Stimulated activated memory B cell treated with anti-CD40 and anti-IgM and Interleukin-4, amounts not matched to agents 10 μg/mL and 1 μg/mL and 100 μg/mL, for 72 hours (primary cell): ENCODE measurements at regions not wholly inside any gene's neighbourhood (a gene's known extent, or its start where the extent isn't known, plus 50 kb on each side); places are given as distances from the start of the nearest gene placed in this dataset.

Experiments used
- ATAC-seq: fragments of 150-1000 bp; cut with Tn5 transposase; 2 replicates; pipeline ENCODE4 v1.10.0; 2021
- H3K27ac Mint-ChIP-seq: one replicate; pipeline ENCODE4 v1.8.0; 2022; ENCODE audit warnings: mild to moderate bottlenecking, mixed read lengths
- H3K27me3 Mint-ChIP-seq: one replicate; pipeline ENCODE4 v1.8.0; 2022; ENCODE audit warnings: mixed read lengths
- H3K36me3 Mint-ChIP-seq: one replicate; pipeline ENCODE4 v1.8.0; 2022; ENCODE audit warnings: mixed read lengths
- H3K4me1 Mint-ChIP-seq: one replicate; pipeline ENCODE4 v1.8.0; 2022; ENCODE audit warnings: mixed read lengths
- H3K4me3 Mint-ChIP-seq: one replicate; pipeline ENCODE4 v1.8.0; 2022; ENCODE audit warnings: mild to moderate bottlenecking, moderate library complexity, mixed read lengths
- H3K9me3 Mint-ChIP-seq: one replicate; pipeline ENCODE4 v1.8.0; 2022; ENCODE audit warnings: mixed read lengths

DNA sequence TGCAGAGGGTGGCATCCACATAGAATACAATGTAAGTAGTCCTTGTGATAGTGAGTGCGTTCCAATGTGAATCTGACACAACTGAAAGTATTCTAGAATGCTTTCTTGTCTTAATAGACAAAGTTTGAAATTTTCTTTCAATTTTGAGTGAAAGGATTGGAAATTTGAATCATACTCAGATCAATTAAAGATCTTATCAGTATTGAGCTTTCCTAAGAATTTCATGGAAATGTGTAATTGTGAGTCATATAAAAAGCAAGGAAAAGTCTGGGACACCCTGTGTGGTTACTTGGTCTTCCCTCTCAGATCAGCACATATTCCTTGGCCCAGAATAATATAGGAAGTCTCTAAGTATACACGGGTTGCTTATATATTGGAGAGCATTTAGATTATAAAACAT is 99.1 kb downstream of the MBL2 start:
- Mint-ChIP-seq H3K4me1 (no peaks in the 10 kb centered on the region), H3K4me3 (no peak overlapping the region), H3K27me3 (no peaks in the 10 kb centered on the region), H3K9me3 (no peaks in the 10 kb centered on the region), H3K27ac (no peak overlapping the region), H3K36me3 (no peaks in the 10 kb centered on the region)
- no peak for ATAC-seq

DNA sequence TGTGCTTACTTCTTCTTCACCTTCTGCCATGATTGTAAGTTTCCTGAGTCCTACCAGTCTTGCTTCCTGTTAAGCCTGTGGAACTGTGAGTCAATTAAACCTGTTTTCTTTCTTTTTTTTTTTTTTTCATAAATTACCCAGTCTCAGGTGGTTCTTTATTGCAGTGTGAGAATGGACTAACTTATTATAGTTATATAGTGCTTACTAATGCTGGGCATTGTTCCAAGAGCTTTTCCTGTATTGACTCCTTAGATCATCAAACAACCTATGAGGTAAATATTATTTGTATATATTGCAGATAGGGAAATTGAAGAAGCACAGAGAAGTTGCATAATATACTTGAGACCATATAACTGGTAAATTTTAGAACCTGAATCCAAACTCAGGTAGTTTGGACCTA is 98.1 kb downstream of the MBL2 start:
- H3K27me3 Mint-ChIP-seq, result no peaks in the 10 kb centered on the region
- no peaks in the 10 kb centered on the region for H3K9me3 Mint-ChIP-seq
- H3K4me3 Mint-ChIP-seq, result no peak overlapping the region
- ATAC-seq, result no peak
- no peaks in the 10 kb centered on the region for H3K36me3 Mint-ChIP-seq
- no peak overlapping the region for H3K27ac Mint-ChIP-seq
- no peaks in the 10 kb centered on the region for H3K4me1 Mint-ChIP-seq

DNA sequence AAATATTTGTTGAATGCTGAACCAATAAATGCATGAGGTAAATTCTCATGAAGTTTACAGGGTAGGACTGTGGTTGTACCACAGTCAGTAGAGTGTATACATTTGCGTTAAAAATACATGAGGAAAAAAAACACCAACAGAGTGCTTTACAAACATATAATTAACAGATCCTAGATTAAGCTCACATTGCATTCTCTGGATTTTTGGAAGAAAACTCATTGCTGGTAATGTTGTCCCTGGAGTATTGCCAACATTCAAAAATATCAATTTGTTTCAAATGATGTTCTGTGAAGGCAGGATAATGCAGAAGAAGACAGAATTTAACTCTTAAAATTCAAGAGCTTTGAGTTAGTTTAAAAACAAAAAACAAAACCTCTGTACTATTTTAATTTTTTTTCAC is 95.5 kb downstream of the MBL2 start:
- H3K4me3 Mint-ChIP-seq, result no peak overlapping the region
- ATAC-seq, result no peak
- H3K27ac Mint-ChIP-seq, result no peak overlapping the region
- no peaks in the 10 kb centered on the region for H3K27me3 Mint-ChIP-seq
- no peaks in the 10 kb centered on the region for H3K36me3 Mint-ChIP-seq
- H3K9me3 Mint-ChIP-seq, result no peaks in the 10 kb centered on the region
- H3K4me1 Mint-ChIP-seq, result no peaks in the 10 kb centered on the region

DNA sequence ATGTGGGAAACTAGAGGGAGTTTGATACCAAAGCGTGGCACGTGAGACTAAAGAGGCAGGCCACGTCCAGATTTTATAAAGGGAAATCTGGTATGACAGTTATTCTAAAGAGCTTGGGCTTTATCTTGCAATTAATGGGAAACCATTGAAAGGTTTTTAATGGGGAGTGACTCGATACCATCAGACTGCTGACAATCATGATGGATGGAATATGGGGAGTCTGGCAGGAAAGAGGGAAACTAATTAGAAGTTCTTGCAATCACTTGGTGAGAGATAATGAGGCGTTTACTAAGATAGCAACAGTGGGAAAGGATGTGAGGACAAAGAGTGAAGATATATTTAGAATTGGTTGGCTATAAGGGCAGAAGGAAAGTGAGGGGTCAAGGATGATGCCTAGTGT is 94.0 kb downstream of the MBL2 start:
- ATAC-seq, result no peak
- Mint-ChIP-seq H3K36me3 (no peaks in the 10 kb centered on the region), H3K4me1 (no peaks in the 10 kb centered on the region), H3K27ac (no peak overlapping the region), H3K9me3 (no peaks in the 10 kb centered on the region), H3K4me3 (no peak overlapping the region), H3K27me3 (no peaks in the 10 kb centered on the region)

DNA sequence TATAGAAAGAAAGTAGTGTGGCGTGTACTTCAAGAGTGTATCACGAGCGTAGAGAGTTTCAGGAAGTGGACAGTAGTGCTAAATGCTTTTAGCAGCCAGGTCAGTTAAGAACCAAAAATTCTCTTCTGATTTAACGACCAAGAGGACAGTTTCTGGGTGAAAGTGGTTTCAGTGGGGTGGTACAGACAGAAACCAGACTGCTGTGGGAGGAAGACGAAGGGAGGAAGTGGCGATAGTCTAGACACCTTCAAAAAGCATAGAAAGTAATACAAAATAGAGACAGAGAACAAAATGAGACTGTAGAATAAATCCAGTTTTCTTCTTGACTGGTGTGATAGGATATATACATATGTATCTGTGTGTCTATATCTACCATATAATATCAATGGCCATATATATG is 93.5 kb downstream of the MBL2 start:
- no peak overlapping the region for H3K4me3 Mint-ChIP-seq
- H3K27ac Mint-ChIP-seq, result no peak overlapping the region
- no peaks in the 10 kb centered on the region for H3K4me1 Mint-ChIP-seq
- no peaks in the 10 kb centered on the region for H3K27me3 Mint-ChIP-seq
- no peaks in the 10 kb centered on the region for H3K9me3 Mint-ChIP-seq
- ATAC-seq, result no peak
- H3K36me3 Mint-ChIP-seq, result no peaks in the 10 kb centered on the region

DNA sequence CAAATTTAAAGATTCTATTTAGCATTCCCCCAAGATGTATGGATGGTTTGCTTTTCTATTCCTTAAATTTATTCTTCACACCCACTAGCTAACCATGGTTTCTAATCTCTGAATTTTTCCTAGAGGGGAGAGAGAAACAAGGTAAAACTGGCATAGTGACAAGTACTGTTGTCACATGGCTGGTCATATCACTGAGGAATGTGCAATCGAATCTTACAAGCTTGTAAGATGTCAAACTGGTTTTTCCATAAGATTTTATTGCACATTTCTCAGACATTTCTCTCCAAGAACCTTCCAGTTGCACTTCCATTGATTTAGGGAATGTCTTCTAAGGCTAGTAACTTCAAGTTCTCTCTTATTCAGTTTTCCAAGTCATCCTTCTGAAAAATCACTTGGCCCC is 89.8 kb downstream of the MBL2 start:
- H3K36me3 Mint-ChIP-seq, result no peaks in the 10 kb centered on the region
- H3K4me1 Mint-ChIP-seq, result no peaks in the 10 kb centered on the region
- ATAC-seq, result no peak
- H3K4me3 Mint-ChIP-seq, result no peak overlapping the region
- H3K9me3 Mint-ChIP-seq, result no peaks in the 10 kb centered on the region
- H3K27me3 Mint-ChIP-seq, result no peaks in the 10 kb centered on the region
- H3K27ac Mint-ChIP-seq, result no peak overlapping the region

DNA sequence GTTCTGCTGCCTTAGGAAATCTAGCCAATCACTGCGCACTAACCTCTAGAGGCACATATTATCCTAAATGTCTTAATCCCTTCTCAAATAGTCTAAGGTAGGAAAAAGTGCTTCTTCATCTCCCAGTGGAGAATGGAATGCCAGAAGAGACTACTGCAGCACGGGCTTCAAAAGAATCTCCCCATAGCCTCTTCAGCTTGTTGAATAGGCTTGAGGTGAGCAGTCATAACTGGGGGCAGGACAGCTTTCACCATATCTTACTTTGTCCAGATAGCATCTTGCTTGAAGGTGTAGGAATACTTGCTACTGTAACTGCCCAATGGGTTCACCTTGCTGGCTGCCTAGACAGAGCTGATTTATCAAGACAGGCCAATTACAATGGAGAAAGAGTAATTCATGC is 88.8 kb downstream of the MBL2 start:
- H3K9me3 Mint-ChIP-seq, result no peaks in the 10 kb centered on the region
- H3K4me1 Mint-ChIP-seq, result no peaks in the 10 kb centered on the region
- H3K36me3 Mint-ChIP-seq, result no peaks in the 10 kb centered on the region
- no peak overlapping the region for H3K4me3 Mint-ChIP-seq
- no peak overlapping the region for H3K27ac Mint-ChIP-seq
- no peaks in the 10 kb centered on the region for H3K27me3 Mint-ChIP-seq
- no peak for ATAC-seq

DNA sequence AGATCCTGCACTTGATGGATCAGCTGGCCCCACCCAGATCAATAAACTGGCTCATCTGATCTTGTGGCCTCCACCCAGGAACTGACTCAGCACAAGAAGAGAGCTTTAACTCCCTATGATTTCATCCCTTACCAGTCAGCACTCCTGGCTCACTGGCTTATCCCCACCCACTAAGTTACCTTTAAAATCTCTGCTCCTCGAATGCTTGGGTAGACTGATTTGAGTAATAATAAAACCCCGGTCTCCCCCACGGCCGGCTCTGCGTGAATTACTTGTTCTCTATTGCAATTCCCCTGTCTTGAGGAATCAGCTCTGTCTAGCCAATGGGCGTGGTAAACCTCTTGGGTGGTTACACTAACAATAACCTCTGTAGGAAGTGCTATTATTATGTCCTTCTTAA is 83.7 kb downstream of the MBL2 start:
- Mint-ChIP-seq H3K9me3 (peaks cover 8% of the 10 kb centered on the region), H3K36me3 (no peaks in the 10 kb centered on the region), H3K27me3 (no peaks in the 10 kb centered on the region), H3K4me1 (no peaks in the 10 kb centered on the region), H3K27ac (no peak overlapping the region), H3K4me3 (no peak overlapping the region)
- ATAC-seq, result no peak

DNA sequence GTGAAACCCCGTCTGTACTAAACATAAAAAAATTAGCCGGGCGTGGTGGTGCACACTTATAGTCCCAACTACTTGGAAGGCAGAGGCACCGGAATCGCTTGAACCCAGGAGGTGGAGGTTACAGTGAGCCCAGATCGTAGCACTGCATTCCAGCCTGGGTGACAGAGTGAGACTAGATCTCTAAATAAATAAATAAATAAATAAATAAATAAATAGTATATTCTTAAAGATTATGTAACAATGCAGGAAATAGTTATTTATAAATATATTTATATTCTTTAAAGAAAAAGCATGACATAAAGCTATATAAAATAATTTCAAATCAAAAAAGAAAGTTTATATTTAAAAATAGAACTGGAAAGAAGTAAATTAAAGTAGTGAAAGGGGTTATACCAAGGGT is 76.4 kb downstream of the MBL2 start:
- peaks cover 6% of the 10 kb centered on the region for H3K9me3 Mint-ChIP-seq
- H3K27ac Mint-ChIP-seq, result no peak overlapping the region
- no peaks in the 10 kb centered on the region for H3K27me3 Mint-ChIP-seq
- no peak for ATAC-seq
- H3K4me3 Mint-ChIP-seq, result no peak overlapping the region
- no peaks in the 10 kb centered on the region for H3K4me1 Mint-ChIP-seq
- H3K36me3 Mint-ChIP-seq, result no peaks in the 10 kb centered on the region

DNA sequence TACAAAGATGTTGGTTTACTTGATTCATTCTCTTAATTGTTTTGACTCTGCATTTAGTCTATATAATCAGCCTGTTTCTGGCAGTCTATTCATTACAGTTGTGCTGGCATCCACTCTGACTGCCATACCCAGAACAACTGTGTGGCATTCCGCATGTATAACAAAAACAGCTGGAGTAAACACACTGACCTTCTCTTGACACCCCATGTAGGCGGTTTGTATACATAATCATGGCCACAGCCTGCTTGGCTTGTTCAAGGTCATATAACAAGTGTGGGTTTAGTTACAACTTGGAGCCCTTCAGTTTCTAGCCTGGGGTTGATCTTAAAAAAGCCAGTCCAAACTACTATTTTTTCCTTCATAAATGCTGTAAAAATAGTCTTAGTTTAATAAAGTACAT is 70.9 kb downstream of the MBL2 start:
- Mint-ChIP-seq H3K4me3 (no peak overlapping the region), H3K9me3 (no peaks in the 10 kb centered on the region), H3K36me3 (no peaks in the 10 kb centered on the region), H3K27me3 (no peaks in the 10 kb centered on the region), H3K4me1 (no peaks in the 10 kb centered on the region), H3K27ac (no peak overlapping the region)
- no peak for ATAC-seq

DNA sequence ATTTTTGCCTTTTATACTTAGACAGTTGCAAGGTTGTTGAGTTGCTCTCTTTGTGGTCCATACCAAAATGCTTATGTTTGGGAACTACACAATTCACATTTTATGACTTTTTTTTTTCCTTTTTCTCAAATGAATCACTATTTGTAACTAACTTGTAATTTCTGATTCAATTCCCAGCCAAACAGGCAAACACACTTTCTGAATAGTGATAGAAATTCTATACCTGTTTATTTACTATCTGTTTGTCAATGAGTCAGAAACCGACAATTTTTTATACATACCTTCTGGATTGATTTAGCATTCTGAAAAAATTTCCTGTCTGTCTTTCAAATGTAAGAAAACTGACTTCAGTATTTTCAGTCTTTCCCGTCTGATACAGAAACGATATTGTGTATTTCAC is 69.1 kb downstream of the MBL2 start:
- H3K4me1 Mint-ChIP-seq, result no peaks in the 10 kb centered on the region
- no peak overlapping the region for H3K4me3 Mint-ChIP-seq
- no peaks in the 10 kb centered on the region for H3K27me3 Mint-ChIP-seq
- no peaks in the 10 kb centered on the region for H3K36me3 Mint-ChIP-seq
- no peak for ATAC-seq
- no peak overlapping the region for H3K27ac Mint-ChIP-seq
- no peaks in the 10 kb centered on the region for H3K9me3 Mint-ChIP-seq

DNA sequence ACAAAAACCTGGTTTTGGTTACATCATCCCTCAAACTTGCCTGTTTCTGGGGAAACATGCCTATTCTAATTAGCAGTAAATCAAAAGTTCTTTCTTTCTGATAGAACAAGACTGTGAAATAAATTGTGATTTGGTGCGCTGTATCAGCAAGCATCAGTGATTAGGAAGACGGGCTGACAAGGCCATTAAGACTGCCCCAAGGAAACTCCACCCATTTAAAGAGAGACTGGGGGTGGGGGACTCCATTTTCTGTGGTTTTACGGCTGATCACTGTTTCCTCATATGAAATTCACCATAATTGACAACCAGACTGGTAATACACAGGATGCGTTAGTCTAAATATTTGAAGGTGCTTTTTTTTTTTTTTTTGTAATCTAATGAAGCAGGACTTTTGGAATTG is 68.7 kb downstream of the MBL2 start:
- no peak overlapping the region for H3K4me3 Mint-ChIP-seq
- H3K36me3 Mint-ChIP-seq, result no peaks in the 10 kb centered on the region
- no peaks in the 10 kb centered on the region for H3K27me3 Mint-ChIP-seq
- no peaks in the 10 kb centered on the region for H3K4me1 Mint-ChIP-seq
- H3K9me3 Mint-ChIP-seq, result no peaks in the 10 kb centered on the region
- no peak for ATAC-seq
- H3K27ac Mint-ChIP-seq, result no peak overlapping the region

DNA sequence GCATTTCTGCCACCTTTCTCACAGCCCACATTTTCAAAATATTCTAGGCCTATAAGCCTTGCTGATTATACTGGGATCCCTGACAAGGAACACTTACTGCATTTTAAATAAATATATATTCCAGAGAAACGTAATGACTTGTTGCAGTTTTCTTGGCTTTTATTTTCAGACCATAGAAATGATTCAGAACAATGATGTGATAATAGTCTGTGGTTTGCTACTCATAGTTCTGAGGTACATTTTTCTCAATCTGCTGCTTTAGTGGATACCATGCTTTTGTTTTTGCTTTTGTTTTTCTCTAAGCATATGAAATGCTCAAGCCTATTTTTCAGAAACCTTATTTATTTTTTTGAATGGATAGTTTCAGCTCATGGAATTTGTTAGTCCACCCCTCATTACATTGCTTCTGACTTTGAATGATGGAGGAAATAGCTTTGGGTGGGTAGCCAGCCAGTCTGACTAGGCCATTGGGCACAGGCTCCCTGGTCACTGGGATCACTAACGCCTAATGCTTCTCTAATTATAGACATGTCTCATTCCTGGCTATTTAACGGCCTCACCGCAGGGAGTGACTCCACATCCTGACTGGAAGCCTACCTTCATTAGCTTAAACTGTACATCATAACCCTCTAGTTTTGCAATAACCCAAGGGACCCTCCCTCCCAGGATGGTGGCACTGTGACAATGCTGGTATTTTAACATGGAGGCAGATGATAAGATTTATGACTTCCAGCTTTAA is 66.1 kb downstream of the MBL2 start:
- Mint-ChIP-seq H3K9me3 (no peaks in the 10 kb centered on the region), H3K36me3 (no peaks in the 10 kb centered on the region), H3K4me1 (no peaks in the 10 kb centered on the region), H3K4me3 (no peak overlapping the region), H3K27me3 (no peaks in the 10 kb centered on the region), H3K27ac (no peak overlapping the region)
- no peak for ATAC-seq
